T-helper 1 cell treated with Interleukin-12 subunit alpha and Interleukin-12 subunit beta and Interleukin-4 antibody, amounts not matched to agents 30 μg/mL and 1 μg/mL, for 36 hours (primary cell): ENCODE measurements at regions not wholly inside any gene's neighbourhood (a gene's known extent, or its start where the extent isn't known, plus 50 kb on each side); places are given as distances from the start of the nearest gene placed in this dataset.

Experiments used
- H3K27ac Mint-ChIP-seq: one replicate; pipeline ENCODE4 v1.8.0; 2021; ENCODE audit warnings: mild to moderate bottlenecking, mixed read lengths
- H3K27me3 Mint-ChIP-seq: one replicate; pipeline ENCODE4 v1.8.0; 2021; ENCODE audit warnings: low read depth, mixed read lengths
- H3K36me3 Mint-ChIP-seq: one replicate; pipeline ENCODE4 v1.8.0; 2021; ENCODE audit warnings: low read depth, mixed read lengths
- H3K4me1 Mint-ChIP-seq: one replicate; pipeline ENCODE4 v1.8.0; 2021; ENCODE audit warnings: low read depth, mixed read lengths
- H3K4me3 Mint-ChIP-seq: one replicate; pipeline ENCODE4 v1.8.0; 2021; ENCODE audit warnings: mild to moderate bottlenecking, moderate library complexity, mixed read lengths
- H3K9me3 Mint-ChIP-seq: one replicate; pipeline ENCODE4 v1.8.0; 2021; ENCODE audit warnings: mixed read lengths

DNA sequence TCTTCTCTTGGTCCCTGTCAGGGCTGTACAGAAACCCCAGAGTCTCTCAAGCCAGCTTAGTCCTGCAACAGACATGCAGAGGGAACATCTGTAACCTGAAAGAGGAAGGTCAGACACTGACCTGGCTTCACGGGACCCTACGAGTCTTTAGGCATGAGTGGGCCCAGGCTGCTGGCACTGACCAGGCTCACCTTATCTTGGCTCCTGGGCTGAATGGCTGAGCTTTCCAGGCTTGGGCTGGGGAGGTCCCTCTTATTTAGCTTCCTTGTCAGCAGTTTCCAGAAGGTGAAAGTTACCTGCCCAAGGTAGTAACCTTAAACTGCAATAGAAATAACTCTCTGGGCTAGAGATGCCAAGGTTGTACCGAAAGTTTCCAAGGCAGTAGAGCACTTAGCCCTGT lies 58.4 kb upstream of the FUT8 start:
- Mint-ChIP-seq H3K9me3 (no peaks in the 10 kb centered on the region), H3K27me3 (no peaks in the 10 kb centered on the region), H3K4me3 (no peak overlapping the region), H3K36me3 (peaks cover 31% of the 10 kb centered on the region), H3K27ac (peak overlapping the region; percentile 68), H3K4me1 (peaks cover 59% of the 10 kb centered on the region)

DNA sequence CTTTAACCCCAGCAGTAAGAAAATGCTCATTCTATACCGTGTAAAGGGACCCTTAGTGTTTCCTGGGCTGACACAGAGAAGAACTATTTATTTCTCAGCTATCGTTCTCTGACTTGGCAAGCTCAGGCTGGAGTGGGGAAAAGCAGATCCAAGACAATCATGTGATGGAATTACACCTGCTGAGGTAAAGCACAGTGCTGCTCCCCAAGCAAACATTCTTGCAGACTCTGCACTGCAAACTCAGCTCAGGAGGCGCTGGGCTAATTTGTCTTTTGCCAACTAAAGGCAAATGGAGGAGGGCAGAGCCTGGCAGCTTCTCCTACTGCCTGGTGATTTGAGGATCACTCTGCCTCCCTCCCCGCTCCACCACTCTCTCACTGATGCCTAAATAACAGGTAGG lies 57.8 kb upstream of the FUT8 start:
- no peaks in the 10 kb centered on the region for H3K27me3 Mint-ChIP-seq
- peak overlapping the region; percentile 68 for H3K27ac Mint-ChIP-seq
- peaks cover 59% of the 10 kb centered on the region for H3K4me1 Mint-ChIP-seq
- H3K9me3 Mint-ChIP-seq: no peaks in the 10 kb centered on the region
- H3K36me3 Mint-ChIP-seq: peaks cover 30% of the 10 kb centered on the region
- no peak overlapping the region for H3K4me3 Mint-ChIP-seq

GRCh38 chr14:65356327-65356836 lies 56.1 kb upstream of the FUT8 start:
- H3K27ac Mint-ChIP-seq: peak overlapping the region; percentile 79
- H3K36me3 Mint-ChIP-seq: peaks cover 34% of the 10 kb centered on the region
- no peaks in the 10 kb centered on the region for H3K27me3 Mint-ChIP-seq
- no peaks in the 10 kb centered on the region for H3K9me3 Mint-ChIP-seq
- H3K4me3 Mint-ChIP-seq: peak overlapping the region; percentile 21
- peaks cover 61% of the 10 kb centered on the region for H3K4me1 Mint-ChIP-seq

GRCh38 chr14:65357113-65357512 lies 55.4 kb upstream of the FUT8 start:
- Mint-ChIP-seq H3K9me3 (no peaks in the 10 kb centered on the region), H3K36me3 (peaks cover 36% of the 10 kb centered on the region), H3K27ac (peak overlapping the region; percentile 79), H3K4me3 (no peak overlapping the region), H3K4me1 (peaks cover 62% of the 10 kb centered on the region), H3K27me3 (no peaks in the 10 kb centered on the region)

DNA sequence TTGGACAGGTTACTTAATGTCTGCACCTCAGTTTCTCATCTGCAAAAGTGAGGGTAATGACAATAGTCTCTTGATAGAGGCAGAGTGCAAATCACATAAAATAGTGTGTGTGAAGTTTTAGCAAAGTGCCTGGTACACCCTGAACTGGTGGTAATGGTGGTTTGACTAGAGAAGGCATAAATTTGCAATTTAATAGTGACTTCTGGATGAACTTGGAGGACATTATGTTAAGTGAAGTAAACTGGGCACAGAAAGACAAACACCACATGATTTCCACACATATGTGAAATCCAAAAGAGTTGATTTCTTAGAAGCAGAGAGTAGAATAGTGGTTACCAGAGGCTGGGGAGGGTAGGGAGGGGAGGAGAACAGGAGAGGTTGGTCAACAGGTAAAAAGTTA lies 54.8 kb upstream of the FUT8 start:
- Mint-ChIP-seq H3K27me3 (no peaks in the 10 kb centered on the region), H3K4me3 (peak overlapping the region; percentile 25), H3K27ac (peak overlapping the region; percentile 61), H3K36me3 (peaks cover 37% of the 10 kb centered on the region), H3K4me1 (peaks cover 62% of the 10 kb centered on the region), H3K9me3 (no peaks in the 10 kb centered on the region)

GRCh38 chr14:65359503-65359902 lies 53.0 kb upstream of the FUT8 start:
- H3K27me3 Mint-ChIP-seq: no peaks in the 10 kb centered on the region
- H3K36me3 Mint-ChIP-seq: peaks cover 39% of the 10 kb centered on the region
- peak overlapping the region; percentile 57 for H3K27ac Mint-ChIP-seq
- H3K4me1 Mint-ChIP-seq: peaks cover 53% of the 10 kb centered on the region
- no peaks in the 10 kb centered on the region for H3K9me3 Mint-ChIP-seq
- H3K4me3 Mint-ChIP-seq: no peak overlapping the region

DNA sequence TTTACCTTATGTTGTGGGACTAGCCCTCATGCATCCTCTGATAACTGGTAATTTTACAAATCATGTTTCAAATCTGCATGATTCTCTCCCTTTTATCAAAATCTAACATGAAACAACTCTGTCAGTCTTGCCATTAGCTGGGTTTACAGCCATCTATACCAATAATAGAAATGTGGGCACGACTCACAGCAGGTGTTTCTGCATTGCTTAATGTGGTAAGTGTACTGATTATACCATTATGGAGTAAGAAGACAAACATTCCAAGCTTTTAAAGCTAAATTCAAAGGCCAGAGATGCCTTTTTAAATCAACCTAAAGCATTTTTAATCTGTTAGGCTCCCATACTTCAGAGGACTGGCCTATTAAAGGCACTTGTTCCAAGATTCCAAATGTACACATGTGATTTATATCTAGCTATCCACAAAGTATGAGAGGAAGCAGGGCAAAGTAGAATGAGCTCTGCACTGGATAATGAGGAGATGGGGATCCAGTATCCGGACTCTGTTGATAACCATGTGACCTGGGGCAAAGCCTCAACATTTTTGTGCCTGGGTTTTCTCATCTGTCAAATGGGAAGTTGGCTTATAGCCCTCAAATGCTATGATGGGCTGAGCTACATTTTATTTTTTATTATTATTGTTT lies 52.3 kb upstream of the FUT8 start:
- H3K36me3 Mint-ChIP-seq: peaks cover 42% of the 10 kb centered on the region
- peak overlapping the region; percentile 20 for H3K27ac Mint-ChIP-seq
- H3K27me3 Mint-ChIP-seq: no peaks in the 10 kb centered on the region
- H3K4me1 Mint-ChIP-seq: peaks cover 50% of the 10 kb centered on the region
- H3K9me3 Mint-ChIP-seq: no peaks in the 10 kb centered on the region
- H3K4me3 Mint-ChIP-seq: no peak overlapping the region

GRCh38 chr14:65361920-65362319 lies 50.6 kb upstream of the FUT8 start:
- Mint-ChIP-seq H3K9me3 (no peaks in the 10 kb centered on the region), H3K36me3 (peaks cover 42% of the 10 kb centered on the region), H3K27ac (no peak overlapping the region), H3K4me1 (peaks cover 44% of the 10 kb centered on the region), H3K27me3 (no peaks in the 10 kb centered on the region), H3K4me3 (no peak overlapping the region)
